Lower leg skin (tissue), 4 donors: ENCODE measurements at regions not wholly inside any gene's neighbourhood (a gene's known extent, or its start where the extent isn't known, plus 50 kb on each side); places are given as distances from the start of the nearest gene placed in this dataset.

Source experiments
- DNase-seq, 2 donors: peaks; one replicate each; pipeline ENCODE4 v3.0.0-alpha.2; 2019; ENCODE audit warnings: low spot score in 2 of 2
- H3K4me3 ChIP-seq: fragments of 200-600 bp; sonication (generic); 2 replicates; pipeline ENCODE4 v1.5.1; 2017; ENCODE audit warnings: mild to moderate bottlenecking, low read depth; ENCODE audit not compliant: poor library complexity, severe bottlenecking
- CTCF ChIP-seq, 3 donors: fragments of 450-650 bp; IDR thresholded peaks; one replicate each; pipeline ENCODE4 v1.5.1; 2016; ENCODE audit warnings: antibody characterized with exemption in 3 of 3, mild to moderate bottlenecking in 3 of 3, moderate library complexity in 2 of 3
- POLR2A ChIP-seq, 2 donors: fragments of 450-650 bp; IDR thresholded peaks; one replicate each; pipeline ENCODE4 v1.6.1; 2016 to 2017; ENCODE audit warnings: antibody characterized with exemption in 2 of 2, mild to moderate bottlenecking in 1 of 2, moderate library complexity in 1 of 2
- WGBS, 2 donors: methylation state at CpG; one replicate each; pipeline ENCODE4 v1.1.5; 2018; 5-methylcytosine and 5-hydroxymethylcytosine counted together
- intact Hi-C: fragments of 100-400 bp; cut with DNase I; formaldehyde crosslinking; loops from one replicate; pipeline ENCODE4 v1.15.0; 2023; ENCODE audit warnings: low total_unique reads

DNA sequence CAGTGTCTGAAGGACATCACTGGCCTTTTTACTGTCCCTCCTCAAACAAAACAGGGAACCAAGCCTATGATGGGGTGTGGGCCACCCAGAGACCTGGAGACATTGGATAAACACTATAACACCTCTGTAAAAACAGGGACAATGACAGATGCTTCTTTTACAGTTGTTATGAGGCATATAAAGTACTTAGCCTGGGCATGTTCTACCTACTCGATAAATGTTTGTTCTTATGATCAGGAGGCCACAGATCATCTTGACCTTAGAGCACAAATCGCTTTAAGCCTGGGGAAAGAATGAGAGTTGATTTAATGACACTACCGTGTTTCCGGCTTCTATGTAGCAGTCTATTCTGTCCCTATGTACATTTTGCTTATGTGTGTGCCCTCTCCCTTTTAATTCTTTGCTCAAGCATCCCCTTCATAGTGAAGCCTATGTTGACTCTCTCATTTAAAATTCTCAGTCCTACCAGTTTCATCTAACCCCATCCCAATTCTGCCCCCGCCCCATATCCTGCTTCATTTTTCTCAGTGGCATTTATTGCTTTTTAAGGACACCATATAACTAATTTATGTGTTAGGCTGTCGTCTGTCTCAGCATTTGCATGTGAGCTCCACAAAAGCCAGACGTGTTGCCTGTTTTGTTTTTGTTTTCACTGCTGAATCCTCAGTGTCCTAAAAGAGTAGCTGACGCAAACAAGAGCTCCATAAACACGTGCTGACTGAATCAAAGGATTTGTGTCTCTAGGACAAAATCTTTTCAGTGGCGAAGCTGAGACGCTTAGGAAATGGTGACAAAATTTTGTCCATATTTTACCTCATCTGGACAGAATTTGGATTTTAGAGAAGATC, 182.3 kb upstream of the ST6GAL2 start:
- no peak overlapping the region for H3K4me3 ChIP-seq
- DNase-seq, result no peak
- 70 to 78% methylated on average over 11 of the region's 11 CpGs for WGBS, 2 donors
- intact Hi-C loops, result no loop called here
- no peak for TF ChIP-seq CTCF (IDR thresholded peaks at IDR 0.05)

DNA sequence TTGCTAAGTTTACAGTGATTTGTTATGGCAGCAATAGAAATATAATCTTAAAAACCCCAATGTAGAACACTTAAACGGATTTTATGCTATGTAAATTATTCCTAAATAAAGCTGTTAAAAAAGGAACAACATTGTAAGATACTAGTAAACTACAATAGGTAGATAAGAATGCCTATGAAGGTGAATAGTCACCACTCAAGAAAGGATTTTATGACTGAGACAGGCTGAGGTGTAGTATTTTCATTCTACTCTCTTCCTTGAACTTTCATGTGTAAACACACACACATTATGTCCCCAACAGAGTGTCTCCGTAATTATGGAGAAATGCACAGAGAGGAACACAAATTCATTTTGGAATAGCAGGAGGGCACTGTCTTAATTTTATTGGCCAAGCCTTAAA, 183.9 kb upstream of the ST6GAL2 start:
- TF ChIP-seq CTCF (IDR thresholded peaks at IDR 0.05) (no peak), POLR2A (IDR thresholded peaks at IDR 0.05) (no peak)
- WGBS, 2 donors, result 70 to 82% methylated on average over 2 of the region's 2 CpGs
- H3K4me3 ChIP-seq, result no peak overlapping the region
- DNase-seq, result no peak
- intact Hi-C loops, result no loop called here

DNA sequence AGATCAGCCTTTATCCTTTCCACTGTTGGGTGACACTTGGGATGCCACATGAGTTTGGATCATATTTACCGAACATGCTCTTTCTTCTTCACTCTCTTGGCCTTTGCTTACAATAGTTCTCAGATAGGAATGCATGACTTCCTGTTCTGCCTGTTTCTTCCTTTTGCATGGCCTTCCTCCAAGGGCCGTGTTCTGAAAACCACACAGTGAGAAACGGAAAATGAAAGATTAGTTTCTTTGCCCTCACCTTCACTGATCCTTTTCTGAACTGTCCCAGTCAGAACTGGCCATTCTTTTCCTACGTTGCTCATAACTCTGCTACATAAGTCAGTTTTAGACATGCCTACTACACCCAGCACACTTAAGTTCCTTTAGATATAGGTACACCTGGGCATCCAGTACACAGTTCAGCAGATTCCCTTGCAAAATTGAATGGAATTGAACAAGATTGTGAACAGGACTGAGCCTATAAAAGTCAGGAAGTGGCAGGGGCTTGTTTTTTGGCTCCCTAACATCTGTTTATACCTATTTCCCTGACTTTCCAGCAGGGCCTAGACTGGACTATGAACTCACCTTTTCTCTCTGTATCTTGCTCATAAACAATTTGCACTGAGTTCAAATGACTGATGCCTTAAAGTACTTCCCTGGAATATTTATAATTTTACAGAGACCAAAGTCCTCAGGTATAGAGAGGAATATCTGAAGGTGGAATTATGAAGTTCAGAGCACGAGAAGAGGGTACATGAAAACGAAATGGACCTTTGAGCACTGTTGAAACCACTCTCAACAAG, 186.4 kb upstream of the ST6GAL2 start:
- DNase-seq, result no peak
- no peak for TF ChIP-seq POLR2A (IDR thresholded peaks at IDR 0.05)
- no peak for TF ChIP-seq CTCF (IDR thresholded peaks at IDR 0.05)
- H3K4me3 ChIP-seq, result no peak overlapping the region
- intact Hi-C loops, result no loop called here
- 43 to 44% methylated on average over 6 of the region's 6 CpGs for WGBS, 2 donors

GRCh38 chr2:107078584-107078983, 192.6 kb upstream of the ST6GAL2 start:
- intact Hi-C loops, result no loop called here
- H3K4me3 ChIP-seq, result no peak overlapping the region
- no peak for DNase-seq

GRCh38 chr2:107086497-107086896, 200.5 kb upstream of the ST6GAL2 start:
- no peak for DNase-seq
- 73 to 74% methylated on average over 2 of the region's 2 CpGs for WGBS, 2 donors
- no peak overlapping the region for H3K4me3 ChIP-seq
- no peak for TF ChIP-seq CTCF (IDR thresholded peaks at IDR 0.05)
- no peak for TF ChIP-seq POLR2A (IDR thresholded peaks at IDR 0.05)
- intact Hi-C loops, result no loop called here

More at GRCh38 chr2:107078584-107078983, 192.6 kb upstream of the ST6GAL2 start:
- 55 to 79% methylated on average over 1 of the region's 1 CpG for WGBS, 2 donors
- no peak for TF ChIP-seq CTCF (IDR thresholded peaks at IDR 0.05)
- TF ChIP-seq POLR2A (IDR thresholded peaks at IDR 0.05), result no peak
